H1 (cell line): ENCODE measurements at regions not wholly inside any gene's neighbourhood (a gene's known extent, or its start where the extent isn't known, plus 50 kb on each side); places are given as distances from the start of the nearest gene placed in this dataset.

ENCODE experiments used
- CHD1 ChIP-seq: IDR thresholded peaks from 2 replicates; pipeline ENCODE4 v1.6.1; 2012; ENCODE audit warnings: low read depth, low read length, improper control_type of control experiment
- POU5F1 ChIP-seq: IDR thresholded peaks from 2 replicates; pipeline ENCODE4 v1.6.1; 2011; ENCODE audit warnings: low read depth, mild to moderate bottlenecking, low read length, moderate library complexity
- ZNF274 ChIP-seq: IDR thresholded peaks from 2 replicates; pipeline ENCODE4 v1.7.0; 2012; ENCODE audit warnings: low read length, borderline replicate concordance; ENCODE audit errors: extremely low read depth
- TF ChIP-seq, protein P1 (sequence below): IDR thresholded peaks from 2 replicates; pipeline ENCODE4 v1.6.1; 2011; ENCODE audit warnings: low read depth, mild to moderate bottlenecking, low read length; ENCODE audit not compliant: insufficient read depth

DNA sequence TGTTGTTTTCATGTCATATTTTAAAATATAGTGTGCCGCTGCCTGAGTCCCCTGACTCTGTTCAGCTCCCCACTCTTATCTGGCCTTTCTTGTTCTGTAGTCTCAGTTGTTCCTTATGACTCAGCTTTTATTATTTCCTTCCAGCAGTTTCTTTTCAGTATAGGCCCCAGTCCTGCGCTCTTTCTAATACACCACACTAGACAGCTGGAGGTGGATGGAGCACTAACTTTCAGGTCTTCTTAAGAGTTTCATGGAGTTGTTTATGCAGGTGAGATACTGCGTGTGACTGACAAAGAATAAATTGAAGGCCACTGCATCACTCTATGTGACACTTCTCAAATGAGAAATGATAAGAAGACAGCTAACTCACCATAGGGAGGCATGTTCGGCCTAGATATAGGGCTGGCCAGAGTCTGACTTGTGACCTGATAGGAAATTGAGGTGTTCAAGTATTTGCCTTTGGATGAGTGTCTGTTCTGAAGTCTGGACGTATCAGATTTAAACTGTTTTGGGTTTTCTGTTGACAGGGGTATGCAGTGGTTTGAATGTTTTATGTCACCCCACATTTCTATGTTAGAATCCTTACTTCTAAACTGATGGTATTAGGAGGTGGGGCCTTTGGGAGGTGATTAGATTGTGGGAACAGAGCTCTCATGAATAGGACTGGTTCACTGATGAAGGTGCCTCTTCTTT lies 60.8 kb upstream of the CLMN start (continued):
- TF ChIP-seq, protein P1, sequence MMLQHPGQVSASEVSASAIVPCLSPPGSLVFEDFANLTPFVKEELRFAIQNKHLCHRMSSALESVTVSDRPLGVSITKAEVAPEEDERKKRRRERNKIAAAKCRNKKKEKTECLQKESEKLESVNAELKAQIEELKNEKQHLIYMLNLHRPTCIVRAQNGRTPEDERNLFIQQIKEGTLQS: no peak
- TF ChIP-seq CHD1 (no peak), POU5F1 (no peak), ZNF274 (no peak)
